ENCODE measurements at regions not wholly inside any gene's neighbourhood (a gene's known extent, or its start where the extent isn't known, plus 50 kb on each side); places are given as distances from the start of the nearest gene placed in this dataset.

- in situ Hi-C loops (cut with HindIII; ENCODE audit: low pct_ligation_motif_present, low pct_unique_long_range_greater_than_20kb, low sequenced_read_pairs) = no loop called here
- DNase-seq = no peak
Measured at GRCh38 chr1:201745023-201745422, 83.9 kb upstream of the IPO9 start.

DNA sequence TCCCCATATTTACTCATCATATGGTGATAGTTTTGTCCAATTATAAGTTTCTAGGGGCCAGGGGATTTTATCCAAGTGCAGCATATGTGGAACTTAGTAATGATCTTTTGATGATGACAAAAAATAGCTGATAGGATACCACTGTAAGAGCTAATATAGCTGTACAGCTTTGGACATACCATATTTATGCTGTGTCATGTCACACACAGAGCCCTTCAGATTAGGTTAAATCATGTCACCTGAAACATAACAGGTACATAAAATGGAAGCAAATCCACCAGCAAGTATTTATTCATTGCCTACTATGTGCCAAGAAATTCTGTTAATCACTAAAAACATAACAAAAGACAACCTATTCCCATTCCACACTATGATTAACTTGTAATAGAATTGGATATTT lies 82.8 kb upstream of the IPO9 start:
- in situ Hi-C loops (cut with HindIII; ENCODE audit: low pct_ligation_motif_present, low pct_unique_long_range_greater_than_20kb, low sequenced_read_pairs) = no loop called here
- DNase-seq = no peak

- in situ Hi-C loops (cut with HindIII; ENCODE audit: low pct_ligation_motif_present, low pct_unique_long_range_greater_than_20kb, low sequenced_read_pairs) = no loop called here
- DNase-seq = no peak
Measured at GRCh38 chr1:201747261-201747660, 81.7 kb upstream of the IPO9 start.

DNA sequence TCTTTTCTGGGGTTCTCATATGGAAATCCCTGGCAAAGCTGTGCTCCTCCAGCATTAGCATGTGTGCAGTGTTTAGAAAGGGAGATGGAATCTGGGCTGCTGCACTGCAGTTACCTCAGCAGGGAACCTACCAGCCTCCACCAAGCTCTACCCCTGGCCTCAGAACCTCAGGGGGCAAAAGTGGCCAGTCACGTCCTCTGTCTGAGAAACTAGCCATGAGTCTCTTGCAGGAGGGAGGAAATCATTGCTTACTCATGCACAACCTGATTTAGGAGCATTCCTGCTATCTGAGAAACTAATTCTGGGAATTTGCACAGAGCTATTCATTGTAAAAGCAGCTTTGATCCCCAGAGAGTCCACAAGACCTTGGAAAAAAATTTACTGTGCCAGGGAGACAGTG lies 80.6 kb upstream of the IPO9 start:
- peak; percentile 67 for DNase-seq
- in situ Hi-C loops (cut with HindIII; ENCODE audit: low pct_ligation_motif_present, low pct_unique_long_range_greater_than_20kb, low sequenced_read_pairs) = no loop called here

- no peak for DNase-seq
- in situ Hi-C loops (cut with HindIII; ENCODE audit: low pct_ligation_motif_present, low pct_unique_long_range_greater_than_20kb, low sequenced_read_pairs) = no loop called here
Measured at GRCh38 chr1:201749059-201749690, 79.8 kb upstream of the IPO9 start.

DNA sequence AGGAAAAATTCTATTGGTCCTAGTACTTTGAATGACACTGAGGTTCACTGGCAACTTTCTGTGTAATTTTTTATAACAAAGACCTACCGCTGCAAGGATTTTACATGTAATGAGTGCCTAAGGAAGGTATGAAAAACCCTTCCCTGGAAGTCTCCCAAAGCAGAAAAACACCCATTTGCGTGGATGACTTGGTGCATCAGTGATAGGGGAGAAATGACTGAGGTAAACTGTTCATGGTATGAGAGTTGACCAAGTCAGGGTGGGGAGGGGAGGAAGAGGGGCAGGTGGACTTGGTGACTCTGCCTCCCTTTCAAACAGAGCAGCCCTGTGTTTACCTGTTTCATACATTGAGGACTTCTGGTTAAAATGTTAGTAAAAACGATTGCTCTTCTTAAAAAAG lies 78.8 kb upstream of the IPO9 start:
- in situ Hi-C loops (cut with HindIII; ENCODE audit: low pct_ligation_motif_present, low pct_unique_long_range_greater_than_20kb, low sequenced_read_pairs) = no loop called here

DNA sequence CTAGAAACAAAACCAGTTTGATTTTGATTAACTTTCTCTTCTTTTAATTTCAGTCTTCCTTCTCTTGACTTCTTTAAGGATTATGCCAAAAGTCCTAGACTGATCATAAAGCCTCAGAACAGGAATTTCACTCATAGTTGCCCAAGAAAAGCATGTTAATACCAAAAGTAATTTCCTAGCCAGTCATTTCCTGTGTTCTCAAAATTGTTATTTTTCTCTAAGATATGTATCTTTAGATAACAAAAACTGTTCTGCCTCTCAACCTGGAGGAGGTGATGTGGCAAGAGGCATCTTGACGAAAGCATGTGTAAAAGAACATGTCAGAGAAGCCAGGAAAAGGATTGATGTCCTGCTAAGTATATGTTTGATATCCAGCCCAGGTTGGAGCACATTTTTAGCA lies 78.0 kb upstream of the IPO9 start:
- DNase-seq = no peak
- in situ Hi-C loops (cut with HindIII; ENCODE audit: low pct_ligation_motif_present, low pct_unique_long_range_greater_than_20kb, low sequenced_read_pairs) = no loop called here

More for the DNA sequence above, 78.8 kb upstream of the IPO9 start:
- no peak for DNase-seq

- in situ Hi-C loops (cut with HindIII; ENCODE audit: low pct_ligation_motif_present, low pct_unique_long_range_greater_than_20kb, low sequenced_read_pairs) = no loop called here
- no peak for DNase-seq
Measured at GRCh38 chr1:201751872-201752271, 77.1 kb upstream of the IPO9 start.

DNA sequence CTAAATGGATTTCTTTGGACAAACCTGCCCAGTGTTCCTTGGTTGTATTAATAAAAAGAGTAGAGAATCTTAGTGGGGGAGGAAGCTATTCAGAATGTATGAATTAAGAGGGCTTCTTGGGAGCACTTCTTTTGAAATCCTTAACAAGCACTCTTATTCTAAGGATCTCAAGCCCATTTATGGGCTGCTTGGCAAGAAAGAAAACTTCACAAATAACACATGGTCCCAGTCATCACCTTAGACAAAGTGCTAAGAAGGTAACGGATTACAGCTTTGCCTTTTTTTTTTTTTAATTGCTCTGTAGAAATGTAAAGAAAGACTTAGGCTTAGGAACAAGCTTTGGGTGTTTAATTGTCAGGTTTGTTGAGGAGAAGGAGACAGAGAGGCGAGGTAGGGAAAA lies 76.6 kb upstream of the IPO9 start:
- in situ Hi-C loops (cut with HindIII; ENCODE audit: low pct_ligation_motif_present, low pct_unique_long_range_greater_than_20kb, low sequenced_read_pairs) = no loop called here
- no peak for DNase-seq

DNA sequence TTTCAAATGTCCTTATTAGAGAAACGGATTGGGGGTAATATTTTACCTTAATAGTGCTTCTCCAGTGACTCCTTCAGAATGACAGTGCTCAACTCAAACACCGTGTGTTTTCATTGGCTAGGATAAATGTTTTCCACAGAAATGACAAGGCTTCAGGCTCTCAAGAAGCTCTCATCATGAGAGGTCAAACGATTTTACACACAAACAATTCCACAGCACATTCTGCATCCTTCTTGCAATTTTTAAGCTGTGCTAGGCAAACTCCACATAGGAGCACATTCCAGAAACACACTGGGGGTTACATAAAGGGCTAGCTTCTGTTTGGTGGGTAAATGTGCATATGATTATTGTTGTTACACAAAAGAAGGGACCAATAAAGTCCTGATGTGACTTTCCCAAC lies 75.5 kb upstream of the IPO9 start:
- in situ Hi-C loops (cut with HindIII; ENCODE audit: low pct_ligation_motif_present, low pct_unique_long_range_greater_than_20kb, low sequenced_read_pairs) = no loop called here
- no peak for DNase-seq

DNA sequence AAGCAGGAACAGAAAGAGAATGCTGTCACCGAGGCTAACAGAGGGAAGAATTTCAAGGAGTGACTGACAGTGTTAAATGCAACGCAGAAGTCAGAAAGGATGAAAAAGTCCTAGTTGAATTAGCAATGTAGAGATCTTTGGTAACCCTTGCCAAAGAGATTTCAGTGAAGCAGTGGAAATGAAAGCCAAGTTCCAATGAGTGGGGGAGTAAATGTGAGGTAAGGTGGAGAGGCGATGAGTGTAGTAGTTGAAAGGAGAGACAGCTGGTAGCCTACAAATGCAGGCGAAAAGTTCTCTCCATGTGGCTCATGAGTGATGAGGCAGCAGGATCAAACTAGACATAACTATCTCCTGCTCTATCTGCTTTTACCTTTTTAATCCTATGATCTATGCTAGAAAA lies 74.6 kb upstream of the IPO9 start:
- in situ Hi-C loops (cut with HindIII; ENCODE audit: low pct_ligation_motif_present, low pct_unique_long_range_greater_than_20kb, low sequenced_read_pairs) = no loop called here
- no peak for DNase-seq

- in situ Hi-C loops (cut with HindIII; ENCODE audit: low pct_ligation_motif_present, low pct_unique_long_range_greater_than_20kb, low sequenced_read_pairs) = no loop called here
- DNase-seq = no peak
Measured at GRCh38 chr1:201755200-201755599, 73.8 kb upstream of the IPO9 start.

- in situ Hi-C loops (cut with HindIII; ENCODE audit: low pct_ligation_motif_present, low pct_unique_long_range_greater_than_20kb, low sequenced_read_pairs) = no loop called here
- DNase-seq = peak; percentile 61
Measured at GRCh38 chr1:201756406-201756805, 72.6 kb upstream of the IPO9 start.

- DNase-seq = no peak
- in situ Hi-C loops (cut with HindIII; ENCODE audit: low pct_ligation_motif_present, low pct_unique_long_range_greater_than_20kb, low sequenced_read_pairs) = no loop called here
Measured at GRCh38 chr1:201758499-201759050, 70.4 kb upstream of the IPO9 start.

GRCh38 chr1:201759194-201759815 lies 69.7 kb upstream of the IPO9 start:
- peak; percentile 60 for DNase-seq
- in situ Hi-C loops (cut with HindIII; ENCODE audit: low pct_ligation_motif_present, low pct_unique_long_range_greater_than_20kb, low sequenced_read_pairs) = no loop called here

GRCh38 chr1:201760516-201760915 lies 68.4 kb upstream of the IPO9 start:
- no peak for DNase-seq
- in situ Hi-C loops (cut with HindIII; ENCODE audit: low pct_ligation_motif_present, low pct_unique_long_range_greater_than_20kb, low sequenced_read_pairs) = no loop called here

DNA sequence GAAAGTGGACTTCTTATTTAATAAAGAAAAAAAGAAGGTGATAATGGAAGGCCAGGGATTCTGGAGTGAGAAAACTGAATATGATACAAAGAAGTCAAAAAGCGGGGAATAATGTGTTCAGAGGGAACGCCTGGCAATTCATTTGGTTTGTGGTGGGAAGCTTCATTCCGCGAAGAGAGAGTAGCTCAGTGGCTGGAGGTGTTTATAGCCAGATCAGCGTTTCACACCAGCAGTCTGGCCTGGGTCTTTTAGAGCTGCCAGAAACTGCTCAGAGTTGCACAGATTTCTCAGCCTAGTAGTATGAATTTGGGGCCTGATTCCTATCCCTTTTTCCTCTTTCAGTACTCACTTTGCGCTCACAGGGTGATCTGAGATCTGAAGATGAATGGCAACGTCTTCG lies 67.8 kb upstream of the IPO9 start:
- no peak for DNase-seq
- in situ Hi-C loops (cut with HindIII; ENCODE audit: low pct_ligation_motif_present, low pct_unique_long_range_greater_than_20kb, low sequenced_read_pairs) = no loop called here

GRCh38 chr1:201761871-201762270 lies 67.1 kb upstream of the IPO9 start:
- no peak for DNase-seq
- in situ Hi-C loops (cut with HindIII; ENCODE audit: low pct_ligation_motif_present, low pct_unique_long_range_greater_than_20kb, low sequenced_read_pairs) = no loop called here

DNA sequence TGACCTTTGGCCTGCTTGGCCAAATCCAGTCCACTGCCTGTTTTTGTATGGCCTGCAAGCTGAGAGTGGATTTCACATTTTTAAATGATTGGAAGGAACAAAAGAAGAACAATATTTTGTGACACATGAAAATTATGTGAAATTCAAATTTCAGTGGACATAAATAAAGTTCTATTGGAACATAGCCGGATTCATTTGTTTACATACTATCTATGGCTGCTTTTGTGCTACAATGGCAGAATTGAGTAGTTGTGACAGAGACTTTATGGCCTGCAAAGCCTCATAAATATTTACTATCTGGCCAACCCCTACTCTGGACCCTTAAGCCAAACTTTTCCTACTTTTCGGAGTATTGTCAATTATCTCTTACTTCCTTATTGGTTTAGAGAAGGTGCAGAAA lies 66.6 kb upstream of the IPO9 start:
- no peak for DNase-seq
- in situ Hi-C loops (cut with HindIII; ENCODE audit: low pct_ligation_motif_present, low pct_unique_long_range_greater_than_20kb, low sequenced_read_pairs) = no loop called here

- in situ Hi-C loops (cut with HindIII; ENCODE audit: low pct_ligation_motif_present, low pct_unique_long_range_greater_than_20kb, low sequenced_read_pairs) = no loop called here
- DNase-seq = no peak
Measured at GRCh38 chr1:201763455-201764140, 65.4 kb upstream of the IPO9 start.
